Right lobe of liver (tissue), 4 donors: ENCODE measurements at regions not wholly inside any gene's neighbourhood (a gene's known extent, or its start where the extent isn't known, plus 50 kb on each side); places are given as distances from the start of the nearest gene placed in this dataset.

Source experiments
- POLR2A ChIP-seq: fragments of 450-650 bp; IDR thresholded peaks from one replicate; pipeline ENCODE4 v1.6.1; 2017; ENCODE audit warnings: antibody characterized with exemption, mild to moderate bottlenecking
- TF ChIP-seq, protein P1 (sequence below), 4 donors: fragments of 200-600 bp in 3 of 4; fragments of 450-650 bp in 1 of 4; IDR thresholded peaks; one replicate each; pipeline versions ENCODE4 v1.5.1 to v1.8.0; 2016 to 2022; ENCODE audit warnings: antibody characterized with exemption in 4 of 4, mild to moderate bottlenecking in 2 of 4
- donor health status: DM: no; HTN: no; CAD: no.
- donor health status: DM: no; HTN: no; CAD: no.
- donor health status: DM: no; HTN: yes; CAD: no.

GRCh38 chr6:125655511-125655910 lies 93.9 kb upstream of the HEY2 start:
- TF ChIP-seq, protein P1, sequence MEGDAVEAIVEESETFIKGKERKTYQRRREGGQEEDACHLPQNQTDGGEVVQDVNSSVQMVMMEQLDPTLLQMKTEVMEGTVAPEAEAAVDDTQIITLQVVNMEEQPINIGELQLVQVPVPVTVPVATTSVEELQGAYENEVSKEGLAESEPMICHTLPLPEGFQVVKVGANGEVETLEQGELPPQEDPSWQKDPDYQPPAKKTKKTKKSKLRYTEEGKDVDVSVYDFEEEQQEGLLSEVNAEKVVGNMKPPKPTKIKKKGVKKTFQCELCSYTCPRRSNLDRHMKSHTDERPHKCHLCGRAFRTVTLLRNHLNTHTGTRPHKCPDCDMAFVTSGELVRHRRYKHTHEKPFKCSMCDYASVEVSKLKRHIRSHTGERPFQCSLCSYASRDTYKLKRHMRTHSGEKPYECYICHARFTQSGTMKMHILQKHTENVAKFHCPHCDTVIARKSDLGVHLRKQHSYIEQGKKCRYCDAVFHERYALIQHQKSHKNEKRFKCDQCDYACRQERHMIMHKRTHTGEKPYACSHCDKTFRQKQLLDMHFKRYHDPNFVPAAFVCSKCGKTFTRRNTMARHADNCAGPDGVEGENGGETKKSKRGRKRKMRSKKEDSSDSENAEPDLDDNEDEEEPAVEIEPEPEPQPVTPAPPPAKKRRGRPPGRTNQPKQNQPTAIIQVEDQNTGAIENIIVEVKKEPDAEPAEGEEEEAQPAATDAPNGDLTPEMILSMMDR (IDR thresholded peaks at IDR 0.05): no peak
- no peak for TF ChIP-seq POLR2A
